ENCODE measurements at regions not wholly inside any gene's neighbourhood (a gene's known extent, or its start where the extent isn't known, plus 50 kb on each side); places are given as distances from the start of the nearest gene placed in this dataset.

DNA sequence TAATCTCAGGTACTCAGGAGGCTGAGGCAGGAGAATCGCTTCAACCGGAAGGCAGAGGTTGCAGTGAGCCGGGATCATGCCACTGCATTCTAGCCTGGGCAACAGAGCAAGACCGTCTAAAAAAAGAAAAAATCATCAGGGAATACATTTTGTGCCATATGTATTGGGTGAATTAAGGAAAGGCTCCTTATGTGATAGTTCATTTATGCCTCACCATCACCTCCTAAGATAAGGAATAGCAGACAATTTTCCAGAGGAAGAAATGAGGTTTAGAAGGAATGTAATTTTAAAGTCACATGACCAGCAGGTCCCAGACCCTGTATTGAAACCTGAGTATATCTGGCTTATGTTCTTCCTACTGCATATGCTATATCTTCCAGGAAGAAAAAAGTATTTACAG is 93.9 kb upstream of the FOXC1 start:
- intact Hi-C loops (cut with micrococcal nuclease) (no loop called here), dilution Hi-C loops (cut with HindIII; ENCODE audit: low sequenced_read_pairs, unreplicated experiment) (no loop called here), in situ Hi-C loops (cut with MboI; ENCODE audit: low sequenced_read_pairs) (no loop called here)
- Histone ChIP-seq H3K36me3 (ENCODE audit: control insufficient read depth, insufficient read depth, low read length) (no peaks in the 10 kb centered on the region), H3K4me1 (ENCODE audit: control insufficient read depth, insufficient read depth, low read length) (no peaks in the 10 kb centered on the region; the same call in 1 of the 2 replicates), H3K79me1 (ENCODE audit: low read depth in 1 of 2, low read length in 2 of 2) (no peaks in the 10 kb centered on the region), H3K4ac (ENCODE audit: low read depth, low read length) (no peak overlapping the region), H3K27ac (ENCODE audit: insufficient read depth, low read length) (no peak overlapping the region), H2AFZ (replicated peaks; ENCODE audit: low read length, poor library complexity) (no peak overlapping the region), H2AK5ac (ENCODE audit: low read depth, low read length) (no peak overlapping the region), H4K20me1 (ENCODE audit: insufficient read depth, low read length) (no peaks in the 10 kb centered on the region), H4K91ac (ENCODE audit: insufficient read depth, low read depth, low read length) (no peak overlapping the region), H2BK20ac (ENCODE audit: low read depth, low read length) (no peak overlapping the region), H3K9me3 (ENCODE audit: control insufficient read depth, insufficient read depth, low read length) (no peaks in the 10 kb centered on the region), H3K9ac (ENCODE audit: low read depth, low read length) (no peak overlapping the region), H3K18ac (ENCODE audit: low read depth, low read length) (no peak overlapping the region), H4K8ac (ENCODE audit: low read depth in 2 of 2, low read length in 2 of 2) (no peak overlapping the region), H3K4me3 (ENCODE audit: insufficient read depth, low read depth, low read length) (no peak overlapping the region), H3K14ac (replicated peaks; ENCODE audit: low read depth, low read length) (no peak overlapping the region), H3K56ac (ENCODE audit: extremely low read depth, insufficient read depth, low read length) (no peak overlapping the region), H3K9me1 (ENCODE audit: insufficient read depth, low read length) (no peaks in the 10 kb centered on the region), H2AK9ac (replicated peaks; ENCODE audit: low read depth, low read length, poor library complexity) (no peak overlapping the region), H2BK120ac (ENCODE audit: low read depth, low read length) (no peak overlapping the region), H3K27me3 (ENCODE audit: control insufficient read depth, insufficient read depth, low read length) (peaks cover 23% of the 10 kb centered on the region), H2BK5ac (ENCODE audit: low read depth, low read length, poor library complexity, severe bottlenecking) (no peak overlapping the region), H2BK15ac (ENCODE audit: low read depth, low read length) (no peak overlapping the region), H4K5ac (ENCODE audit: low read depth, low read length) (no peak overlapping the region), H3K23ac (ENCODE audit: low read depth, low read length) (no peak overlapping the region), H3K4me2 (ENCODE audit: low read depth, low read length) (no peak overlapping the region)
- no peak for ATAC-seq (ENCODE audit: low read depth)
- TF ChIP-seq, protein P1, sequence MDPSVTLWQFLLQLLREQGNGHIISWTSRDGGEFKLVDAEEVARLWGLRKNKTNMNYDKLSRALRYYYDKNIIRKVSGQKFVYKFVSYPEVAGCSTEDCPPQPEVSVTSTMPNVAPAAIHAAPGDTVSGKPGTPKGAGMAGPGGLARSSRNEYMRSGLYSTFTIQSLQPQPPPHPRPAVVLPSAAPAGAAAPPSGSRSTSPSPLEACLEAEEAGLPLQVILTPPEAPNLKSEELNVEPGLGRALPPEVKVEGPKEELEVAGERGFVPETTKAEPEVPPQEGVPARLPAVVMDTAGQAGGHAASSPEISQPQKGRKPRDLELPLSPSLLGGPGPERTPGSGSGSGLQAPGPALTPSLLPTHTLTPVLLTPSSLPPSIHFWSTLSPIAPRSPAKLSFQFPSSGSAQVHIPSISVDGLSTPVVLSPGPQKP (IDR thresholded peaks at IDR 0.05; ENCODE audit: borderline replicate concordance, low read depth, low read length) = no peak
- TF ChIP-seq SMC3 (IDR thresholded peaks at IDR 0.05; ENCODE audit: low read depth, low read length) = no peak
- no peak for TF ChIP-seq MAFK (IDR thresholded peaks at IDR 0.05; ENCODE audit: low read depth, low read length)
- no peak for TF ChIP-seq RCOR1 (IDR thresholded peaks at IDR 0.05; ENCODE audit: insufficient replicate concordance, low read length)
- no peak for TF ChIP-seq FOS (IDR thresholded peaks at IDR 0.05; ENCODE audit: low read depth, low read length)
- TF ChIP-seq RFX5 (IDR thresholded peaks at IDR 0.05; ENCODE audit: low read depth, low read length) = no peak
- TF ChIP-seq POLR2A (IDR thresholded peaks at IDR 0.05; ENCODE audit: low read depth, low read length) = no peak
- TF ChIP-seq MAZ (IDR thresholded peaks at IDR 0.05; ENCODE audit: borderline replicate concordance, low read depth, low read length) = no peak
- TF ChIP-seq RAD21 (IDR thresholded peaks at IDR 0.05; ENCODE audit: low read length) = no peak
- TF ChIP-seq NFE2L2 (IDR thresholded peaks at IDR 0.05; ENCODE audit: low read depth, low read length) = no peak
- TF ChIP-seq, protein P2, sequence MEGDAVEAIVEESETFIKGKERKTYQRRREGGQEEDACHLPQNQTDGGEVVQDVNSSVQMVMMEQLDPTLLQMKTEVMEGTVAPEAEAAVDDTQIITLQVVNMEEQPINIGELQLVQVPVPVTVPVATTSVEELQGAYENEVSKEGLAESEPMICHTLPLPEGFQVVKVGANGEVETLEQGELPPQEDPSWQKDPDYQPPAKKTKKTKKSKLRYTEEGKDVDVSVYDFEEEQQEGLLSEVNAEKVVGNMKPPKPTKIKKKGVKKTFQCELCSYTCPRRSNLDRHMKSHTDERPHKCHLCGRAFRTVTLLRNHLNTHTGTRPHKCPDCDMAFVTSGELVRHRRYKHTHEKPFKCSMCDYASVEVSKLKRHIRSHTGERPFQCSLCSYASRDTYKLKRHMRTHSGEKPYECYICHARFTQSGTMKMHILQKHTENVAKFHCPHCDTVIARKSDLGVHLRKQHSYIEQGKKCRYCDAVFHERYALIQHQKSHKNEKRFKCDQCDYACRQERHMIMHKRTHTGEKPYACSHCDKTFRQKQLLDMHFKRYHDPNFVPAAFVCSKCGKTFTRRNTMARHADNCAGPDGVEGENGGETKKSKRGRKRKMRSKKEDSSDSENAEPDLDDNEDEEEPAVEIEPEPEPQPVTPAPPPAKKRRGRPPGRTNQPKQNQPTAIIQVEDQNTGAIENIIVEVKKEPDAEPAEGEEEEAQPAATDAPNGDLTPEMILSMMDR (conservative IDR thresholded peaks at IDR 0.05; ENCODE audit: low read depth, low read length) = no peak
- TF ChIP-seq BHLHE40 (IDR thresholded peaks at IDR 0.05; ENCODE audit: low read depth, low read length) = no peak
- BruUV-seq (replicated peaks) = no TSS peak
- no CpG with 5 or more reads among the region's 4 CpGs for WGBS, 2 experiments (ENCODE audit: extremely low coverage in 2 of 2, insufficient read length in 1 of 2)
- DNase-seq = no peak
- ChIA-PET POLR2A (ENCODE audit: unreplicated experiment) (no interaction called here), CTCF (no interaction called here)

All from IMR-90 (cell line).